ENCODE measurements at regions not wholly inside any gene's neighbourhood (a gene's known extent, or its start where the extent isn't known, plus 50 kb on each side); places are given as distances from the start of the nearest gene placed in this dataset.

GRCh38 chr1:234989479-234990327, 138.9 kb downstream of the TOMM20 start:
- no peaks in the 10 kb centered on the region for H3K9me3 ChIP-seq (ENCODE audit: control insufficient read depth, low read depth, low read length)
- no peak overlapping the region for H4K8ac ChIP-seq (replicated peaks; ENCODE audit: insufficient read length, low read depth, low read length)
- Mint-ChIP-seq H3K4me3 (no peak overlapping the region), H3K4me1 (peaks cover 24 to 28% of the 10 kb centered on the region in 2 experiments), H3K27me3 (ENCODE audit: low read depth) (peaks cover 2% of the 10 kb centered on the region; the same call in 1 of the 2 replicates), H3K9me3 (peaks cover 0 to 4% of the 10 kb centered on the region in 2 experiments; a peak in 1 of 5 replicates), H3K36me3 (ENCODE audit: insufficient read depth in 1 of 3, low read depth in 3 of 3) (no peaks in the 10 kb centered on the region; a peak in 2 of 7 replicates), H3K27ac (no peak overlapping the region)
- H3K4ac ChIP-seq (ENCODE audit: low read depth, low read length), result no peak overlapping the region
- H3K27me3 ChIP-seq (ENCODE audit: insufficient read depth, low read length), result no peaks in the 10 kb centered on the region
- no peaks in the 10 kb centered on the region for H3K79me2 ChIP-seq (ENCODE audit: insufficient read depth, low read length)
- no peak overlapping the region for H2BK12ac ChIP-seq (ENCODE audit: insufficient read length, low read depth, low read length)
- TF ChIP-seq, protein P1, sequence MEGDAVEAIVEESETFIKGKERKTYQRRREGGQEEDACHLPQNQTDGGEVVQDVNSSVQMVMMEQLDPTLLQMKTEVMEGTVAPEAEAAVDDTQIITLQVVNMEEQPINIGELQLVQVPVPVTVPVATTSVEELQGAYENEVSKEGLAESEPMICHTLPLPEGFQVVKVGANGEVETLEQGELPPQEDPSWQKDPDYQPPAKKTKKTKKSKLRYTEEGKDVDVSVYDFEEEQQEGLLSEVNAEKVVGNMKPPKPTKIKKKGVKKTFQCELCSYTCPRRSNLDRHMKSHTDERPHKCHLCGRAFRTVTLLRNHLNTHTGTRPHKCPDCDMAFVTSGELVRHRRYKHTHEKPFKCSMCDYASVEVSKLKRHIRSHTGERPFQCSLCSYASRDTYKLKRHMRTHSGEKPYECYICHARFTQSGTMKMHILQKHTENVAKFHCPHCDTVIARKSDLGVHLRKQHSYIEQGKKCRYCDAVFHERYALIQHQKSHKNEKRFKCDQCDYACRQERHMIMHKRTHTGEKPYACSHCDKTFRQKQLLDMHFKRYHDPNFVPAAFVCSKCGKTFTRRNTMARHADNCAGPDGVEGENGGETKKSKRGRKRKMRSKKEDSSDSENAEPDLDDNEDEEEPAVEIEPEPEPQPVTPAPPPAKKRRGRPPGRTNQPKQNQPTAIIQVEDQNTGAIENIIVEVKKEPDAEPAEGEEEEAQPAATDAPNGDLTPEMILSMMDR (conservative IDR thresholded peaks at IDR 0.05), result no peak
- H3K79me1 ChIP-seq (ENCODE audit: insufficient read depth, low read depth, low read length, poor library complexity, severe bottlenecking), result no peaks in the 10 kb centered on the region
- no peak overlapping the region for H4K91ac ChIP-seq (ENCODE audit: insufficient read length, low read depth, low read length)
- no peaks in the 10 kb centered on the region for H4K20me1 ChIP-seq (ENCODE audit: control insufficient read depth, insufficient read depth, insufficient read length)
- H4K5ac ChIP-seq (ENCODE audit: insufficient read length, low read depth, low read length), result no peak overlapping the region
- no peak overlapping the region for H3T11ph ChIP-seq (ENCODE audit: low read length)
- no peak overlapping the region for H2AFZ ChIP-seq (ENCODE audit: low read length)
- no peak overlapping the region for H2AK5ac ChIP-seq (ENCODE audit: insufficient read length, low read length)
- no CpG with 5 or more reads among the region's 15 CpGs for WGBS (ENCODE audit: extremely low coverage, insufficient read length, low lambda C conversion rate)
- no peak overlapping the region for H3K9ac ChIP-seq (ENCODE audit: extremely low read depth, insufficient read length, low read length)
- no peak for DNase-seq
- no peak overlapping the region for H2BK20ac ChIP-seq (ENCODE audit: low read depth, low read length, poor library complexity, severe bottlenecking)
- H2BK120ac ChIP-seq (ENCODE audit: low read depth, low read length, poor library complexity, severe bottlenecking), result no peak overlapping the region
- no peak overlapping the region for H3K56ac ChIP-seq (ENCODE audit: insufficient read length, low read depth, low read length)
- H3K23me2 ChIP-seq (ENCODE audit: insufficient read length, low read depth, low read length, poor library complexity, severe bottlenecking), result no peaks in the 10 kb centered on the region
- no peak overlapping the region for H3K4me2 ChIP-seq (ENCODE audit: insufficient read depth, insufficient read length, low read length)
- no peak overlapping the region for H3K18ac ChIP-seq (ENCODE audit: insufficient read length, low read depth, low read length)
- H2BK5ac ChIP-seq (ENCODE audit: insufficient read length, low read length), result no peak overlapping the region
- no peak overlapping the region for H3K27ac ChIP-seq (ENCODE audit: insufficient read length, low read depth, low read length)
- H2BK15ac ChIP-seq (ENCODE audit: low read depth, low read length), result no peak overlapping the region
- H3K23ac ChIP-seq (ENCODE audit: insufficient read length, low read depth, low read length), result no peak overlapping the region
- no peak overlapping the region for H3K14ac ChIP-seq (ENCODE audit: insufficient read depth, low read length)
- peaks cover 4% of the 10 kb centered on the region; the same call in 1 of the 2 replicates for H3K4me1 ChIP-seq (ENCODE audit: insufficient read depth, low read length)

All from H9 (cell line).